Fibroblast of skin of scalp (primary cell): ENCODE measurements at regions not wholly inside any gene's neighbourhood (a gene's known extent, or its start where the extent isn't known, plus 50 kb on each side); places are given as distances from the start of the nearest gene placed in this dataset.

Experiments used
- DNase-seq: peaks from one replicate; pipeline ENCODE4 v3.0.0-alpha.2; 2013

- no peak for DNase-seq
Measured at GRCh38 chr18:64287926-64288325, 139.0 kb upstream of the LINC00305 start.

- DNase-seq: no peak
Measured at GRCh38 chr18:64283059-64283458, 134.2 kb upstream of the LINC00305 start.

GRCh38 chr18:64278026-64278425 is 129.1 kb upstream of the LINC00305 start:
- DNase-seq: no peak

- DNase-seq: peak; percentile 8
Measured at GRCh38 chr18:64276311-64277090, 127.6 kb upstream of the LINC00305 start.

GRCh38 chr18:64275593-64276300 is 126.9 kb upstream of the LINC00305 start:
- DNase-seq: no peak

- DNase-seq: no peak
Measured at GRCh38 chr18:64273724-64274123, 124.8 kb upstream of the LINC00305 start.

- DNase-seq: no peak
Measured at GRCh38 chr18:64271975-64272659, 123.2 kb upstream of the LINC00305 start.

GRCh38 chr18:64271246-64271645 is 122.4 kb upstream of the LINC00305 start:
- DNase-seq: no peak

GRCh38 chr18:64270608-64271007 is 121.7 kb upstream of the LINC00305 start:
- no peak for DNase-seq

- DNase-seq: no peak
Measured at GRCh38 chr18:64270121-64270520, 121.2 kb upstream of the LINC00305 start.

- no peak for DNase-seq
Measured at GRCh38 chr18:64264171-64264570, 115.3 kb upstream of the LINC00305 start.

- DNase-seq: no peak
Measured at GRCh38 chr18:64260810-64261209, 111.9 kb upstream of the LINC00305 start.

GRCh38 chr18:64259871-64260270 is 111.0 kb upstream of the LINC00305 start:
- DNase-seq: no peak

GRCh38 chr18:64258111-64258650 is 109.3 kb upstream of the LINC00305 start:
- no peak for DNase-seq

- DNase-seq: no peak
Measured at GRCh38 chr18:64254399-64255093, 105.7 kb upstream of the LINC00305 start.

- DNase-seq: no peak
Measured at GRCh38 chr18:64253873-64254272, 105.0 kb upstream of the LINC00305 start.

GRCh38 chr18:64253222-64253621 is 104.3 kb upstream of the LINC00305 start:
- no peak for DNase-seq

- DNase-seq: no peak
Measured at GRCh38 chr18:64248836-64249235, 99.9 kb upstream of the LINC00305 start.

- no peak for DNase-seq
Measured at GRCh38 chr18:64245126-64245861, 96.4 kb upstream of the LINC00305 start.

GRCh38 chr18:64244571-64244970 is 95.7 kb upstream of the LINC00305 start:
- DNase-seq: peak; percentile 8

GRCh38 chr18:64240316-64240715 is 91.4 kb upstream of the LINC00305 start:
- DNase-seq: no peak

- DNase-seq: no peak
Measured at GRCh38 chr18:64238076-64238475, 89.2 kb upstream of the LINC00305 start.
